ENCODE measurements at regions not wholly inside any gene's neighbourhood (a gene's known extent, or its start where the extent isn't known, plus 50 kb on each side); places are given as distances from the start of the nearest gene placed in this dataset.
"Not testable (repeated sequence)": the region's sequence is repeated elsewhere in the genome, so short reads cannot be mapped to it uniquely, and the experiment has no call there.

- no peak for DNase-seq
Measured at GRCh38 chr15:96147267-96147666, 183.2 kb upstream of the NR2F2 start.

DNA sequence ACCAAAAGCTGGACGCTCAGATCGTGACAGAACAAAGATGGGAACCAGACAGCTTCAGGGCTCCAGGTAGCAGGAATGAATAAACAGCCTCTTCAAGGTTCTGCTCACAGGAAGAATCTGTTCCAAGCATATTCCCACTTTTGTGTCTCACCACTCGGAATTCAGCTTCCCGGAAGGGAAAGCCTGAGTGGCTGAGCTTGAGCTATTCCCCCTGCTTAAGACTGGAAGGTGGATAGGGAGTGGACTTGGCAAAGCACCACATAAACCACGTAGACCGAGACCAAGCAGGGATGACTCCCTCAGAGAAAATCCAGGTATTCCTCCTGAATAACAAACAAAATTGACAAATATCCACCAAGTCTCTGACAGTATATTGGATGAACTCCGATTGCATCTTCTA, 180.2 kb upstream of the NR2F2 start:
- no peak for DNase-seq

- DNase-seq = not testable (repeated sequence)
Measured at GRCh38 chr15:96151749-96152148, 178.8 kb upstream of the NR2F2 start.

GRCh38 chr15:96153929-96154328, 176.6 kb upstream of the NR2F2 start:
- DNase-seq = no peak

GRCh38 chr15:96158938-96159337, 171.6 kb upstream of the NR2F2 start:
- no peak for DNase-seq

GRCh38 chr15:96160269-96160668, 170.2 kb upstream of the NR2F2 start:
- DNase-seq = no peak

GRCh38 chr15:96160800-96161199, 169.7 kb upstream of the NR2F2 start:
- DNase-seq = no peak

- DNase-seq = no peak
Measured at GRCh38 chr15:96162322-96162721, 168.2 kb upstream of the NR2F2 start.

DNA sequence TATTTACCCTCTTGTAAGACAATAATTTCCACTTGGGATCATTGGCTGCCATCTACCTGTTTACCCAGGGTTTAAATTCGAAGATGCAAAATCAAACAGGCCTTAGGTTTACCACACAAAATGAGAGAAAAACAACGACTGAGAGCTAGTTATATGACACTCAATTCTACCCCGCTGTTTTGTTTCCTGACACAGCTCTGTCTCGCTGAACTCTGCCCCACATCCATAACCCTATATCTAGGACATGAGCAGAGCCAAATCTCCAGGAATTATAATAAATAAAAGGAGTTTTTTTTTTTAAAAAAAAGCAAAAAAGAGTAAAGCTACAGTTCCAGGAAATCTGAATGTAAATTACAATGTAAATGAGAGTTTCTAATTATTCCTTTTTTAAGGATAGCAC, 165.4 kb upstream of the NR2F2 start:
- no peak for DNase-seq

- DNase-seq = no peak
Measured at GRCh38 chr15:96165775-96166174, 164.7 kb upstream of the NR2F2 start.

DNA sequence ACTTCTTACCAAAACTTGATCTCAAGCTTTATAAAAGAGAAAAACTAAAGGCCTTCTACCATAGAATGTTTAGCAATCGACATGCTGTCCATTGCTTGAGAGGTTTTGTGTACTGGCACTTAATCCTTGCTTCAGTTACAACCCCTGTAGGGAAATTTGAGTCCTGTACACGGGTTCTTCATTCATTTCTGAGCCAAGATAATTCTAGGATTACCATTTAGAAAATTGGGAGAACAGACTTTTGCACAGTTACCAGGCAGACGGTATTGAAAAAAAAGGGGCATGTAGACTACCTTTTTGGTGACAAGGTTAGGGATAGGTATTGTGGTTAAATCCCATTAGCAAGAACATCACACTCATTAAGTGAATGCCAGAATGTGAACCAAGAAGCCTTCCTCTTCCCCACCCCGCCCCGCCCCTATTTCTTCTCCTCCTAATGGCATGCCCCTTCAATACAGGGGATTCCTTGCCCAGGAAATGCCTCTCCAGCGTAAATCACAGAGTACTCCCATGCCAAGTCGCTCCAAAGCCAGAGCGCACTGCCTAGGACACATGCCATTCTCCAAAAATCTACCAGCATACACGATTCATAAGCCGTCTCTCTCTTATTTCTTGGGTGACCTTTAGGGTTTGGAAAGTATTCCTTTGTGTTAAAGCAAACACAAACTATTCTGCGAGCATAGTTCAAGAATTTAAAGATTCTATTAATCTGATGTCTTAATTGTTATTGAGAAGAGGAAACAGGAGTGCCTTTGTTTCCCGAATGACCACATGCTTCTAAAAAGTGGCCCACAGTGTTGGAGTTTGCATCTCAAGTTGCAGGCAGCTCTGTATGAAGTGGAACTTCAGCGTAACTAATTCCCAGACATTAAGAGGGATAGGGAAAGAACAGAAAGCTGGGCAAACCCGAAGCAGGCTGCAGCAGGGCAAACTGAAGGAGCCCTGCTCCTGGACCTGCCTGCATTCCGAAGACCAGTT, 164.0 kb upstream of the NR2F2 start:
- no peak for DNase-seq

DNA sequence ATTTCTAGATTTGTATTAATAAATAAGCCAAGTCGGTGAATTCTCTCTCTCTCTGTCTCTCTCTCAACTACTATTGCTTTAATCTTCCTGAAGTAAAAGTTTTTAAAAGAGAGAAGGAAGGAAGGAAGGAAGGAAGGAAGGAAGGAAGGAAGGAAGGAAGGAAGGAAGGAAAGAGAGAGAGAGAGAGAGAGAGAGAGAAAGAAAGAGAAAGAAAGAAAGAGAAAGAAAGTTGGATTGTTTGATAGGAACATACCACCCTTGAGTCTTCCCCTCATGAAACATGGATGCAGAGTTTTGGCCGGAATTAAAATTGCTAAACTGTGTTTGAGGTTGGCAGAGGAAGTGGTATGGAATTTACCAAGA, 159.9 kb upstream of the NR2F2 start:
- DNase-seq = not testable (repeated sequence)

GRCh38 chr15:96170979-96171739, 159.3 kb upstream of the NR2F2 start:
- no peak for DNase-seq

- no peak for DNase-seq
Measured at GRCh38 chr15:96171853-96172296, 158.6 kb upstream of the NR2F2 start.

GRCh38 chr15:96172417-96172816, 158.1 kb upstream of the NR2F2 start:
- no peak for DNase-seq

- no peak for DNase-seq
Measured at GRCh38 chr15:96176831-96177230, 153.7 kb upstream of the NR2F2 start.

GRCh38 chr15:96177279-96177678, 153.2 kb upstream of the NR2F2 start:
- DNase-seq = no peak

DNA sequence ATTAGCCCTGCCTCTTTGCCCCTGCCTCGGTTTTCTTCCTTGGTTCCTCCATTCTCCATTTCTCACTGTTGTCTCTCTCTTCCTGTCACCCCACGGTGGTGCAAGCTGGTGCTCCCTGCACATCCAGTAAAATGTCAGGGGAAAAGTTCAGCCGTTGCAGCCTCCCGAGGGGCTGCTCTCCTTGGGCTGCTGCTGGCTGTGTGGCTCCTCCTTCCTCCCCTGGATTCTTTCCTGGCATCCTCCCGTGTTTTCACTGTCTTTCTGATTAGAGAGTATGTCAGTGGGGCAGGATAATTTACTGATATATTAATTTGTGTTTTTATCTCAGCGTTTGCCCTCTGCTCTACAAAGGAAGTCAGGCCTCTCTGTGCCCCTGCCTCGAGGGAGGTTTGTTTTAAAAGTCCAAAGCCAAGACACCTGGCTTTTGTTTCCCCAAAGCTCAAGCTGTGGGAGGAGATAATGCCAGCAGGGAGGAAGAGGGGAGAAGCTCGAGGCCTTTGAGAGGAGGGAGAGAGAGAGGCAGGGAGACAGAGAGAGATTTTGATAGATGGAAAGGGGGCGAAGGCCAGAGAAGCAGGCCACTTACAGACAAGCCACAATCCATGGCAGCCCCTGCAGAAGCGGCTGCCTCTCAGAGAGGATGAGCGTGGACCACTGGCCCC, 150.3 kb upstream of the NR2F2 start:
- DNase-seq = no peak

DNA sequence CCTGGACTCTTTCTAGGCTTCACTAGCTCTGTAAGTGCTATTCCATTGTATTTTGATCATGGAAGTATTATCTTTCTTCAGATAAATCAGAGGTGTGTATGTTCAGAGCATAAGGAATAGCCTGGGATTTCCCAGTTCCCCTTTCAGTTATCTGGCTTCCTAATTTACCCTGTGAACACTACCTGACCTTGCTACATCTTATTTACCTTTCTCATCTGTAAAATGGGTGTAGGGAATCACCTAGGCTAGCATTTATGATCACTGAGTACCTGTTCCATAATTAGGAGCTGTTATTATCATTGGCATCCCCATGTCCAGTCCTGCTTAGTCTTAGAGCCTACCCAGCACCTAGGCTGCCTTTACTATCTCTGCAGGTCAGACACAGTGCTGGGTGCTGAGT, 149.3 kb upstream of the NR2F2 start:
- no peak for DNase-seq

GRCh38 chr15:96181873-96182301, 148.6 kb upstream of the NR2F2 start:
- DNase-seq = no peak

DNA sequence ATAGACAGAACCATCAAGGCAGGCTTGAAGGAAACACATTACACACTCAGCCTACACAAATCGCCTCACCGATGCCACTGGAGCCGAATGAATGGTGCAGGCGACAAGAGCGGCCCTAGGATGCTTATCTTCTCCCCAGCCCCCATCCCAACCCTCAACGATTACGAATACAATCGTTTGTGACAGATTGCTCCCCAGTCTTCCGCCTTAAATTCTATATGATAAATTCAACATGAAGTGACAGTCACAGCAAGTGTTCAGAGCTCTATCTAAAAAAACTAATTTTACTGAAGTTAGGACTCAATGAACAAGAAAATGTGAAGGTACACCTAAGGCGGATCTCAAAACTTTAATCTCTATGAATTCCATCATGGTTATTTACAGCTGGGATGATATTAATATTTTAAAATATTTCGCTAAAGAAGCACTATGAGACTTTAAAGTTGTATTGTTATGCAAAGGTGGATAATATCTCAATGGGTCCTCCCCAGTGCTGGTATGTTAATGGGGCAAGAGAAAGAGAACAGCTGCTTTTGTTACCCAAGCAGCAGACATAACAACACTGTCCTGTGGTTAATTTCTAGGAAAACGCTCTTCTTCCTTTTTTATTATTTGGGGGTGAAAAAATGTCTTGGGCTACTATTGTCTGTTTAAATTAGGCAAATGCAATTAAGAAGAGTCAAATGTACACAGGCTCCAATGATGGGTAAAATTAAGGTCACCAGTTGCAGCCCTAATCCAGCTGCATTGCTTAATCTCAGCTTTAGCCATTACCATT, 147.6 kb upstream of the NR2F2 start:
- DNase-seq = no peak

- no peak for DNase-seq
Measured at GRCh38 chr15:96183514-96183850, 147.0 kb upstream of the NR2F2 start.

GRCh38 chr15:96183867-96184266, 146.6 kb upstream of the NR2F2 start:
- no peak for DNase-seq
